SHP77 (cell line): ENCODE measurements at regions not wholly inside any gene's neighbourhood (a gene's known extent, or its start where the extent isn't known, plus 50 kb on each side); places are given as distances from the start of the nearest gene placed in this dataset.

Experiments used
- DNase-seq, 2 experiments: peaks; one replicate each; lab custom pipeline; 2025; lab: John Stamatoyannopoulos, UW

DNA sequence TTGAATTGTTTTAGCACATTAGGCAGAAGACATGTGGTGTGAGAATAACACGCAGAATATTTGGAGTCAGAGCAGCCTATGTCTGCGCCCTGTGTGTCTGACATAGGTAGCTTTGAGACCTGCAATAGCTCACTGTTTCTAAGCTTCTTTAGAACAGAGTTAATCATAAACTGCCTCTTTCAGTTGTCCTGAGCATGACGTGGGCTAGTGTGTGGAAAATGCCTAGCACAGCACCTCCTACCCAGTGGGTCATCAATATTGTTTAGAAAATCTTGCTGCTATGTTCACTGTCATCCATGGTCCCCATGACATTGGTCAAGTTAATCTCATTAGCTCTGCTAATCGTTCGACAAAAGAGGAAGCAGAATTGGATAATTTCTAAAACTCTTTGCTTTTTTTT, 357.4 kb upstream of the SGCD start:
- DNase-seq, result no peak

DNA sequence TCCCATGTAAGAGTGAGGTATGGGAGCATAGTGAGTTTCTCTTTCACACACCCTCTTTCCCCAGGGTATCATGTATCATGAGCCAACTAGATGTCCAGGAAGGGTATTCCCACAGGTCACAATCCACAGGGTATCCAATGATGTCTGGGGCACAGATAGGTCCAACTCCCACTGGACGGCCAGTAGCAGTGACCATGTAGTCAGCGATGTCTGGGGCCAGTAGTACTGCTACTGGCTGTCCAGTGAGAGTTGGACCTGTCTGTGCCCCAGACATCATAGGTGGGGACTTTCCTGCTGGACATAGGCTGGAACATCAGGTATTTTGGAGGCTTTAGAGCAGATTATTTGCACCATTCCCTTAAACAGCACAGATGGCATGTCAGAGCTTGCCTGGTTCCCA, 352.6 kb upstream of the SGCD start:
- no peak for DNase-seq

DNA sequence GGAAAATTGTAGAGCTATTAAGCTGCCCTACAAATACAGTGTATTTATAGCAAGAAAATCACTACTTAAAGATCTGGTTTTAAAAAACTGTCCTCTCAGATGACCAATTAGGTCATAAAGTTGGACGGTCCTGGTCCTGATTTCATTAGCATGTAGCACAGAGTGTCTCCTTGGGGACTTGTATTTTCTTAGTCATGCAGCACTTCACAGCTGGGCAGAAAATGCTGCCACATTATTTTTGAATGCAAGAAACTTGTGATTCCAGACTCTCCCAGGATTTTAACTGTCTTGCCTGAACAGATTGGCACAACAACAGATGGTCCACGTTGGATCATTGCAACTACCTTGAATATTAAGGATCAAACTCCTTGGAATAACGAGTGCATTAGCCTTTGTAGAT, 348.1 kb upstream of the SGCD start:
- no peak for DNase-seq

DNA sequence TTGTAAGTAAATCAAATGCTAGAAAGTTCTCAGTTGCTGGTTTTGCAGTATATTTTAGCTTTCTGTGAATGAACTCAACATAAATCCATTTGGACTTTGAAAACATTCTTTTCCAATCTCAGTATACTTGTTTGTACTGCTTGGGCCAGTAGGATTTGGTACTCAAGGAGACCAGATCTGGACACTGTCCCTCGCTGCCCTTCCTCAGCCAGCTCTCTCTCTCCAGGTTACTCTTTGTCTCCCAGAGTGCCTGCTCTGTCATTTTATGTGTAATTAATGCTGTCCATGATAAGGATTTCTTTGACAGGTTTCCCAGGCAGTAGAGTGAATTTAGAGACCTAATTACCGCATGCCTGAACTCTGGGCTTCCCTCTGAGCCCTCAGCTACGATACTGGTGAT, 344.6 kb upstream of the SGCD start:
- no peak for DNase-seq

DNA sequence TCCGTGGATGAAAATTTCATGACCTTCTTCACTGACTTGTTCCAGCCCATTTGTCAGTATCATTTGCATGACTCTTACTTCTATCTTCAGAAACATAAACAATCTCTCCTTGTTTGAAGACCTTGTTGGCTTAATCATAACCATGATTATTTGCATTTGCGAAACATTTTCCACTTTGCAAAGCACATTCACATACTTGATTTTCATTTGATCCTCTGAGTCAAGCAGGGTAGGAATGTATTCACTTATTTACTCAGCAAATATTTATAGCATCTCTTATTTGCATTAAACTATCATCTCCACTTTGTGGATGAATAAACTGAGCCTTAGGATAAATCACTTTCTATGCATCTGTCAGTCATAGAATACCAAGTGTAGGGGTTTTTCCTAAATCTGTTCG, 343.0 kb upstream of the SGCD start:
- DNase-seq, result no peak

DNA sequence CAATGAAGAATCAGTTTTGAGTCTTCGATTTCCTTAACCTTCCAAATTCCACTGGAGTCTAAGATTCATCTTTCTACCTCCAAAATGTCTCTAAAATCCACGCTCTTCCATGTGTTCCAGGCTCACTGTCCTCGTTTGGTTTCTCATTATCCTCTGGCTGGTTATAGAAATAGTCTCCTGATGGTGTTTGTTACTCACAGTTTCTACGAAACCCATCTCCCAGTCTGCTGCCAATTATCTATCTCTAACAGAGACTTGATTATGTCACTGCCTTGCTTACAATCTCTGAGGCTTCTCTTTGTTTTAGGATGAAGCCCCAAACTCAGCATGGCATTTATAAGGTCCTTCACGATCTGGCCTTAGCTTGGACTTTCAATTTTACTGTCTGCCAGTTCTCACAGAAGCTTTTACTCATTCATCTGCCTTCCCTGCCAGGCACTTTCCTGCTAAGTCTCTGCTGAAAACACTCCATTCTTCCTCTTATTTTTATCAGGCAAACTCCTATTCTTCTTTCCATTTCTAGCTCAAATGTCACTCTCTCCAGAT, 339.6 kb upstream of the SGCD start:
- no peak for DNase-seq

DNA sequence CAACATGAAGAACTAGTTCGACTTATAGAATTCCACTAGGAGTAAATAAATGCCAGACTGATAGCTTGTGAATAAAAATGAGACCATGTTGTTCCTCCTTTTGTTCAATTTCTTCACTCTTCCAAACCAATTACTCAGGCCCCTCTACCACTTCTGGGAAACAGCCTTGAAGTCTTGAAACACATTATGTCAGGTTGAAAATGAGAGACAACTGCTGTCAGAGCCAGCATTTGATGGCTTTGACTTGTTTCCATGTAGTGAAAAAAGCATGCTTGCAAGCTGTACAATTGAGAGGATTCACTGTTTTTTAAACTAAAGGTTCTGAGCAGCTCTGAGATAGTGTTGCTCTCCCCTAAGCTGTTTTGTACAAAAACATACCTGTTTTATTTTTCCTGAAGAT, 337.1 kb upstream of the SGCD start:
- no peak for DNase-seq

DNA sequence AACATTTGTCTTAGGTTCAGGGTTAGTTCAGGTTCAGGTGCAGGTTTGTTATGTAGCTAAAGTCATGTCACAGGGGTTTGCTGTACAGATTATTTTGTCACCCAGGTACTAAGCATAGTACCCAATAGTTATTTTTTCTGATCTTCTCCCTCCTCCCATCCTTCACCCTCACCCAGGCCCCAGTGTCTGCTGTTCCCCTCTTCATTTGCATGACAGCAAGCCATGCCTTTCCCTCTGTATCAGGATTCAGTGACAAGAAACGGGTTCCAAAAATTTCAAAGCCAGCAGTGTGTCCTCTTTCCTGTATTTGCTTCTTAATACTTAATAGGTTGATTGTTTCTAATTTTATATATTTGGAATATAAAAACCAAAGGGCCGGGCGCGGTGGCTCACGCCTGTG, 330.8 kb upstream of the SGCD start:
- no peak for DNase-seq

DNA sequence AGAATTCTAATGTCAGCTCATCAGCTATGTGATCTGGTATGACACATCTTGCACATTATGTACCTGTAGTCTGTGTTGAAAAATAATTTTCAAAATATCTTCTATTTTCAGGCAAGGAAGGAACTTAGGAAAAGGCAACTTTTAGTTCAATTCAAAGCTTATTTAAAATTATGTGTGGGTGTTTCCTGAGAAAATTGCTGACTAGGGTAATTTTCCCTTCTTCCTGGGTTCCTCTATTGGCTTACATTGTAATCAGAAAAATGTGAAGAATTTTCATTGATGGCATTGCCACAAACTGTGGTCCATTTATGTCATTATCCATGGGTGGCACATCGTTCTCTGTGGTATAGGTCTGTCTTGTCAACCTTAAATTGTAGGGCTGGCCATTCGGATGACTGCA, 328.7 kb upstream of the SGCD start:
- DNase-seq, result no peak

DNA sequence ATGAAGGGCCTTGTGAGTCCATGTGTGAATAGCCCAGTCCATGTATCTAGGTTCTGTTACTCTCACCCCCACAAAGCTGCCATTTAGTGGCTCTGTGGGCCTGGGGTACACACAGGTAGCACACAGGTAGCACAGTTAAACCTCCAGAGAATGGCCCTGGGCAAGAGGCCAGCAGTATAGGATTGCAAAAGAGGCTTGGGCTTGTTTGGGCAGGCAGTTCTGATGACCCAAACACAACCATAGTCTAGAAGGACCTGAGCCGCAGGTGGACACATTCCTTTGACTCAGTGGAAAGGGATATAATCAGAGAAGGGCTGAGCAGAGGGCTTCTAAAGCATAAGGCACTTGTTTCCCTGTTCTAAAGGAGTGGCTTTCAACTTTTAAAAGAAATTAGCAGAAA, 326.8 kb upstream of the SGCD start:
- DNase-seq, result no peak

DNA sequence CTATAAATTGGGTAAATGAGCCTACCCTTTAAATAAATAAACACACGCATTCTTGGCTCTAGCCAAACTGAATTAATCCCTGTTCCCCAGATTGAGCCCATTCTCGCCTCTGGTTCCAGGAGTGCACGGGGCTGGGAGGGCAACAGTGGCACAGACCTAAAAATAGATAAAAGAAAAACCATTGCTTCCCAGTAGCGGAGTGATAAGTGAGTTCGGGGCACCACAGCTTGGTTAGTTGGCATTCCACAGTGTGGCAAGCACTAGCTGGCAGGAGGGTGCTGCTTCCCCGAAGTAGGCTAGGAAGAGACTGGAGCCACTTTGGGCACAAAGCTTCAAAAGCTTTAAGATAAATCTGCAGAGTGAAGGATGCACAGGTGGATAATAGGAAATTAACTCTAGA, 322.2 kb upstream of the SGCD start:
- DNase-seq, result no peak

DNA sequence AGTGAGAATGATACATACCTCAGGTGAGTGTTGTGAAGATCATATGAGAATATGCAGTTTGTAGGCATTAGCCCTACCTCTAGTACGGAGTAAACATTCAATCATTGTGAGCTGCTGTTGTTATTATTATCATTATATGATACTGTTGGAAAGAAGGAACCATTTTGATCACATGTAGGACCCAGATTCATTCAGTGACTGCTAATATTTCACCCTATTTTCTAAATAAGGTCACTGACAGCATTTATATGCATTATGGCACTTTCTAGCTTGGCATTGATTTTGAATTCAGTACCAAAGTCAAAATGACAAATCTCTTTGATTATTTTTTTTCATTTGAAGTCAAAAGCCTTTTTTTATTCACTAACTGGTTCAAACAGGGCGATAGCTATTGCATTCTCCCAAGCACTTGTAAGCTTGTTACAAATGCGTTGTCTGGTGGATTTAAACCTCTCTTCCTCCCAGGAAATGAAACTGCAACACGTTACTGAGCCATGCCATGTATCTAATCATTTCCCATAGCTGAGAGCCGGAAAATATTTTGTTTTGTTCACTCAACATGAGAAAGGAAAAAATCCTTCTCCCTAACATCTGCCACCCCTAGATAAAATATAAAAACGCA, 320.8 kb upstream of the SGCD start:
- DNase-seq, result no peak

DNA sequence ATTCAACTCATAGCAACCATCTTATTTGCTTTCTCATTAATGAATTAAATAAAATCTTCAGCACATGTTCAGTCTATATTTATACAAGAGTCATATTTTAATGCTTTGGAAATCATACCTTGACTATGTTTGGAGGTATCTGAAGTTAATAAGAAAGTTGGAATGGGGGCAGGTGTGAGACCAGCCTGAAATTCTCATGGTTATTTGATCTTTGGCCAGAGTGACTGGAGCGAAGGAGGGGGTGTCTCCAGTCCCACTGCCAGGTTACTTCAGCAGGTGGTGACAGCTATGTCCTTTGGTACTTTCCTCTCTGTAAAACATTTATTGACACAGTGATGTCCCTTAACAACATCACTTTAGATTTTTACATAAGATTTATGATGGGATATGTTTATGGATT, 318.1 kb upstream of the SGCD start:
- DNase-seq, result no peak

DNA sequence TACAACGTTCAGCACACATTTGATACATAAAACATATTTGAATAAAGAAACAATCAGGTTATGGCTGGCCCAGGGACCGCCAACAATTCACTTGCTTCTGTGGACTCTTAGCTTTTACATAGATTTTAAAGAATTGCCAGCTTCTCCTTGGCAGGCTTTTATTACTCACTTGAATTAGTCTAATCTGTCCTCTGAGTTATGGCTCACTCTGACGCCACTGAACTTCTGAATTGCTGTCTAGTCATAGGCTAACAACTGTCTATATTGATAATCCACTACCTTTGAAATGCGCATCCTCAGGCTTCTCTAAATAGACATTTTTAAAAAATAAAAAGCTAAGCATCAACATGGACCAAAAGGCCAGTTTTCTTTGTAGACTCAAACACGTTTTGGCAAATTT, 317.4 kb upstream of the SGCD start:
- DNase-seq, result no peak

DNA sequence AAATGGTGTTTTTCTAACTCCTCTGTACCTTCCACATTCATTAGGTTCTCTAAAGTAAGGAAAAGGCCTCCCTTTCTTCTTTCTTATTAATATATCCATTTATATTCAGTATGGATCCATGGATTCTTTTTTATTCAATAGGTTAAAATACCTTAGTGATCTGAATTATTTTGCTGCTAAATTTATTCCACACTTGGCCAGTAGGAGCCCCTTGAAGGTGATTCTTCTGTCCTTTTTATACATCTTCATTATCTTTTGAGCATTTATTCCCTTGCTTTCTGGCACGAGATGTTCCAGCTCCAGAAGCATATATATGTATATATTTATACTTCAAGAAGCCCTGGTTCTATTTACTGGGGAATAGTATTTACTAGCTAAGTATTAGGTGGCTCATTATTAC, 311.8 kb upstream of the SGCD start:
- no peak for DNase-seq

DNA sequence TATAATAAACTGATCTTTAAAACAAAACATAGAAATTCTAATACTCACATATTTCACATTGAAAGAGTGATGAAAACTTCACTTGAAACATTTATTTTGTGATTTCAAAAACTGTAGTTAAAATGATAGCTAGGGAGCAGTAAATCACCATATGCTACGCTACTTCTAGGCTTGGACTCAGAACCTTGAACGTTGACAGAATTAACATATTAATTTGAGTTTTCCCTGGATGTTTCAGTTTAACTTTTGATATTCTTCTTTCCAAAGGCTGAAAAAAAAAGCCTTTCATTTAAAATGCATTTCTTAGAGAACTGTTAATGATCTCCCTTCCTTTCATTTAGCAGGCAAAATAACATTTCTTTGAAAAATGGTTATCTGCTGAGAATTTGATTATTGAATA, 307.8 kb upstream of the SGCD start:
- no peak for DNase-seq

DNA sequence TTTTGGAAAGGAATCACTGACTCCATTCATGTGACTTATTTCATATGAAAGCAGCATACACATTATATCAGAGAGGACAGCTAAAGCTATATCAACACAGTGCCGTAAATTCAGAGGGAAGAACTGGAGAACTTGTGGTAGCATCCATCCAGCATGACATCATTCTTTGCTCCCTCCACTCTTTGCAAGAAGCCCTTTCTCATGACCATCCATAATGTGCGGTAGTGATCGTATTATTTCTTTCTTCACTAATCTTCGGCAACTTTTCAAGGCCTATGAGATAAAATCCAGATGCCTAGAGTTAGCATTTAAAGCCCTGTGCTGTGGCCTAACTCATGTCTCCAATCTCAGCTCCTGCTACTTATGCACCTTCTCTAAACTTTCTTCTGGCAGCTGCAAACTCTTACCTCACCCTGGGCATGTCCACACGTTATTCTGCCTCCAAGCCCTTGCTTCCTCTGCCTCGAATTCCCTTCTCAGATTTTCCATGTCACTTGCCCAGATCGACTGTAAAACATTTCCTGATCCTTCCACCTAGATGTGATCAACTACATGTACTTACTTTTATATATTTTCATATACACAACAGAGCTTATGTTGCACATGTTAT, 307.3 kb upstream of the SGCD start:
- DNase-seq, result no peak

DNA sequence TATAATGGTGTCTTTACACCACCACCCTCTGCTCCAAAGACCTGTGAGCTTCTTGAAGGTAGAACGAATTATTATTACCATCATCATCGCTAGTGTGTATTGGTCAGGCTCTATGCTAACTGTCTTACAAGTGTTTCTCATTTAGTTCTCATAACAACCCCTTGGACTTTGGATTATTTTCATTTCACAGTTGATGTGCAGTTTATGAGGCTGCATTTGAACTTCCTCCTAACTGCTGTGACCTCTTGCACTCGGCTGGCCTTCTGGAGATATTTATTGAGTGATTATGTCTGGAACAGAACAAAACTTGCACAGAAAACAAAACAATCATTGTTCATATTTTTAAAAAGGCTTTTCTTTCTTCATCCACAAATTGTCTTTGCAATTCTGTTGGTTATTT, 306.3 kb upstream of the SGCD start:
- DNase-seq, result no peak

DNA sequence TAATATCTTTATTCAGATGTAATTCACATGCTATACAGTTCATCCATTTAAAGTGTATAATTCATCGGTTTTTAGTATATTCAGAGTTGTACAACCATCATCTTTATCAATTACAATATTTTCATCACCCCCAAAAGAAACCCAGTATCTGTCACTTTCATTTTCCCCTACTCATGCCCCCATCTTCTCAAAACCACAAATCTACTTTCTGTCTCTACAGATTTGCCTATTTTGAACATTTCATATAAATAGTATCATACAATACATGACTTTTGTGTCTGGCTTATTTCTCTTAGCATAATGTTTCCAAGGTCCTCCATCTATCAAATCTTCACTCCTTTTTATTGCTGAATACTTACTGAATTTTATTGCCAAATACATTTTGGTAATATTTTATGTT, 305.1 kb upstream of the SGCD start:
- no peak for DNase-seq

DNA sequence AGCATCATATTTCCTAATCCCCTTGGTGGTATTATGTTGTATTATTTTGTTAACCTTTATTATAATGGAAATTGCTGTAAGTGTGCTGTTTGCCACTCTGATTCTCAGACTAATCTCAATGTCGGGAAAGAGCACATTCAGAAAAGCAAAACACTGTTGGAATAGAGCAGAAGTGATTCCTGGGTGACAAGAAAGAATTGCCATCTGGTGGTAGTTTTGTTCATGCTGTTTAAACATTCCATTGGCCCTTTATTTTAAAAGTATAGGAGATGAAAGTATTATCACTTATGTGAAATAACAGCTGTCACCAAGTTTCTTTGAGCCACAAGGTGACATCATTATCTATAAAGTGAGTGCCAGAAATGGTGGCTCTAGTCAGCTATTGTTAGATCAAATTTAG, 301.3 kb upstream of the SGCD start:
- no peak for DNase-seq

DNA sequence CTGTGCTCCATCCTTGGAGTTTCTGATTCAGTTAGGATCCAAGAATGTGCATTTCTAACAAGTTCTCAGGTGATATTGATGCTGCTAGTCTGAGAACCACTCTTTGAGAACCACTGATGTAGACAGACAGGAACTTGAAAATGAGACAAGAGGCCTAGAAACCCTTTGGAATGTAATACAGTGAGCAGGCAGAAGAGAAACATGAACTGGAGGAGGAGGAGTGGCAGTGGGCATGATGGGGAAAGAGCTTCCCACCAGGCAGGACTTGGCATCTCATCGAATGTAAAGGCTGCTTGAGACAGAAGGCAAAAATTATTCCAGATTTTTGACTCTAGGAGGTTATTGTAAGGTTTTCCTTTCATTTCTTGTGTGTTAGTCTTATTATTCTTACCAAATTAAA, 295.8 kb upstream of the SGCD start:
- DNase-seq, result no peak

DNA sequence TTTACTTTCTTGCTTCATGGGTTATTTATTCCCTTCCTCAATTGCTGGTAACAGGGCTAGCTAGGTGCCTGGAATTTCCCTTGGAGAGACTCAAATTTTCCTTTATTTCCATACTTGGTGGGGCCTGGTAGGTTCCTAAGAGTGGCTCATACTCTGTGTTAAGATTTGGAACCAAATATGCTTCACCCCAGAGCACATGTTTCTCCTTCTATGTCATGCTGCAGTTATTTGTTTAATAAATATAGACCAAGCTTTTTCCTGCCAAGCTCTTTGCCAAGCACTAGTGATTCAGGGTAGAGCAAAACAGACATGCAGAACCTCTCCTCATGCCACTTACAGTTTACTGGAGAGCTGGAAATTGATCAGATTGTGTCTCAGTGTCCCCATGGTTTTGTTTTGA, 290.3 kb upstream of the SGCD start:
- no peak for DNase-seq

DNA sequence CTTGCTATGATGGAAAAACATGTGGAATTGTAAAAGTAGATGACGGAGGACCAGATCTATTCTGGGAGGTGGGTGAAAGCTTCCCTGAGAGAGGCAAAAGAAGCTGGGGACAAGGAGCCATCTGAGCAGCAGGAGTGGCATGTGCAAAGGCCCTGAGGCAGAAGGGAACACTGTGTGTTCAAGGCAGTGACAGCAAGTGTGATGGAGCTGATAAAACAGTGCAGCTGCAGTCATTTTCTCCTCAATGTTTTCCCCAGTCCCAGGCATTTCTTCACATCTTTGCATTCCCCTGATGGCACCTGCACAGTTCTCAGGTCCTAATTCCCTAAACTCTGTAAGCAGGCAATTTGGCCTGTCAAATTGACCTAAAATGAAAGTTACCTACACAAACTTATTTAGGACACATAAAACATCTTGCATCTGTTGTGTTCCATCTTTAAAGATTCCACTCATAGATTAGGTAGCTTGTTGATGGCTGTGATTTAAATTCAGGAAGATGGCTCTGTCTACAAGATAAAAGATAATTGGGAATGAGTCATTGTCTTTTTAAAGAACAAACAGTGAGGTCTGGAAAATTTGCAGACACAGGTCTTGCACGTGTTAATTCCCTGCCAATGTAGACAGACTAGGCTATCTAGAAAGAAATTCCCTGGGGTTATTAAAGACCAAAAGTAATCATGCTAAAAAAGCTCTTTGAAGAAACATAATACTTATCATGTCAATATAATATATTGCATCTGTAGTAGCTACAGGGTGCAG, 289.6 kb upstream of the SGCD start:
- DNase-seq, result no peak

DNA sequence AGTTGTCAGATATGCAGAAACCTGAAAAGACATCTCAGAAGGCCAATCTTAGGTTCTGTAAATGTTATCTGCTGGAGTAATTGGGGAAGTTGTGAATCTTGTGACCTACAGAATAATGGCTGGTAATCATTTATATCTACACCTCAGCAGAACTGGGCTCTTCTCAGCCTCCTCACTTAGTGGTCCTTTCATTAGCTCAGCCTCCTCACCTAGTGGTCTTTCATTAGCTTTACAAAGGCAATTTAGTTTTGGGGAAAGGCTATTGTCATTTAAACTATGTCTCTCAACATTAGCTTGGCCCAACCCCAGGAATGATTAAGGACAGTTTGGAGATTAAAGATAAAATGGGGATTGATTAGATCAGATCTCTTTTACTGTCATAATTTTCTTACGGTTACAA, 284.2 kb upstream of the SGCD start:
- DNase-seq, result no peak
